ENCODE measurements at regions not wholly inside any gene's neighbourhood (a gene's known extent, or its start where the extent isn't known, plus 50 kb on each side); places are given as distances from the start of the nearest gene placed in this dataset.

- Histone ChIP-seq H3K36me3 (ENCODE audit: control insufficient read depth in 4 of 4, insufficient read depth in 4 of 4, low read length in 4 of 4) (no peaks in the 10 kb centered on the region), H3K9ac (ENCODE audit: insufficient read depth in 1 of 2, low read length in 2 of 2) (no peak overlapping the region), H3K9me3 (ENCODE audit: control insufficient read depth in 4 of 4, insufficient read depth in 3 of 4, low read length in 3 of 4) (peaks cover 0 to 1% (median 0%) of the 10 kb centered on the region in 4 donors), H3K4me1 (ENCODE audit: control insufficient read depth in 5 of 5, insufficient read depth in 5 of 5, low read length in 5 of 5) (peaks cover 0 to 5% (median 0%) of the 10 kb centered on the region in 5 donors), H3K4me3 (no peak overlapping the region), H3K27me3 (ENCODE audit: control insufficient read depth in 3 of 3, insufficient read depth in 3 of 3, low read length in 2 of 3) (no peaks in the 10 kb centered on the region), H3K27ac (ENCODE audit: low read depth in 1 of 2, low read length in 1 of 2) (no peak overlapping the region)
- ATAC-seq (ENCODE audit: insufficient read depth, low FRiP score) (no peak), DNase-seq (peak; percentile 63 to 90 (median 86))
- TF ChIP-seq CTCF (IDR thresholded peaks at IDR 0.05; ENCODE audit: control extremely low read depth, extremely low read depth): no peak
- WGBS, 2 donors: 44 to 71% methylated on average over 1 of the region's 1 CpG
Observed at GRCh38 chr9:100720922-100721321, 143.0 kb downstream of the CAVIN4 start.

- ATAC-seq (ENCODE audit: insufficient read depth, low FRiP score): no peak
- no peak for DNase-seq
- 89 to 90% methylated on average over 5 of the region's 5 CpGs for WGBS, 2 donors
- Histone ChIP-seq H3K27ac (ENCODE audit: low read depth in 1 of 2, low read length in 1 of 2) (no peak overlapping the region), H3K9me3 (ENCODE audit: control insufficient read depth in 4 of 4, insufficient read depth in 3 of 4, low read length in 3 of 4) (no peaks in the 10 kb centered on the region), H3K4me1 (ENCODE audit: control insufficient read depth in 5 of 5, insufficient read depth in 5 of 5, low read length in 5 of 5) (peaks cover 0 to 8% (median 0%) of the 10 kb centered on the region in 5 donors), H3K36me3 (ENCODE audit: control insufficient read depth in 4 of 4, insufficient read depth in 4 of 4, low read length in 4 of 4) (no peaks in the 10 kb centered on the region), H3K4me3 (no peak overlapping the region), H3K27me3 (ENCODE audit: control insufficient read depth in 3 of 3, insufficient read depth in 3 of 3, low read length in 2 of 3) (no peaks in the 10 kb centered on the region), H3K9ac (ENCODE audit: insufficient read depth in 1 of 2, low read length in 2 of 2) (no peak overlapping the region)
- no peak for TF ChIP-seq CTCF (IDR thresholded peaks at IDR 0.05; ENCODE audit: control extremely low read depth, extremely low read depth)
Observed at GRCh38 chr9:100724886-100725285, 147.0 kb downstream of the CAVIN4 start.

- Histone ChIP-seq H3K36me3 (ENCODE audit: control insufficient read depth in 4 of 4, insufficient read depth in 4 of 4, low read length in 4 of 4) (no peaks in the 10 kb centered on the region), H3K27ac (ENCODE audit: low read depth in 1 of 2, low read length in 1 of 2) (no peak overlapping the region), H3K4me1 (ENCODE audit: control insufficient read depth in 5 of 5, insufficient read depth in 5 of 5, low read length in 5 of 5) (peaks cover 0 to 8% (median 0%) of the 10 kb centered on the region in 5 donors), H3K4me3 (no peak overlapping the region), H3K9me3 (ENCODE audit: control insufficient read depth in 4 of 4, insufficient read depth in 3 of 4, low read length in 3 of 4) (no peaks in the 10 kb centered on the region), H3K27me3 (ENCODE audit: control insufficient read depth in 3 of 3, insufficient read depth in 3 of 3, low read length in 2 of 3) (no peaks in the 10 kb centered on the region), H3K9ac (ENCODE audit: insufficient read depth in 1 of 2, low read length in 2 of 2) (no peak overlapping the region)
- WGBS, 2 donors: 80 to 86% methylated on average over 3 of the region's 3 CpGs
- TF ChIP-seq CTCF (IDR thresholded peaks at IDR 0.05; ENCODE audit: control extremely low read depth, extremely low read depth): no peak
- ATAC-seq (ENCODE audit: insufficient read depth, low FRiP score) (no peak), DNase-seq (no peak)
Observed at GRCh38 chr9:100725371-100725770, 147.5 kb downstream of the CAVIN4 start.

GRCh38 chr9:100729336-100729895 lies 151.5 kb downstream of the CAVIN4 start:
- WGBS, 2 donors: 91 to 97% methylated on average over 2 of the region's 2 CpGs
- DNase-seq (peak in 2 of 3 donors; percentile 15 to 33), ATAC-seq (ENCODE audit: insufficient read depth, low FRiP score) (no peak)
- Histone ChIP-seq H3K4me1 (ENCODE audit: control insufficient read depth in 5 of 5, insufficient read depth in 5 of 5, low read length in 5 of 5) (peaks cover 0 to 8% (median 0%) of the 10 kb centered on the region in 5 donors), H3K36me3 (ENCODE audit: control insufficient read depth in 4 of 4, insufficient read depth in 4 of 4, low read length in 4 of 4) (no peaks in the 10 kb centered on the region), H3K27ac (ENCODE audit: low read depth in 1 of 2, low read length in 1 of 2) (no peak overlapping the region), H3K27me3 (ENCODE audit: control insufficient read depth in 3 of 3, insufficient read depth in 3 of 3, low read length in 2 of 3) (no peaks in the 10 kb centered on the region), H3K4me3 (no peak overlapping the region), H3K9me3 (ENCODE audit: control insufficient read depth in 4 of 4, insufficient read depth in 3 of 4, low read length in 3 of 4) (peaks cover 0 to 4% (median 1%) of the 10 kb centered on the region in 4 donors), H3K9ac (ENCODE audit: insufficient read depth in 1 of 2, low read length in 2 of 2) (no peak overlapping the region)
- no peak for TF ChIP-seq CTCF (IDR thresholded peaks at IDR 0.05; ENCODE audit: control extremely low read depth, extremely low read depth)
